ENCODE measurements at regions not wholly inside any gene's neighbourhood (a gene's known extent, or its start where the extent isn't known, plus 50 kb on each side); places are given as distances from the start of the nearest gene placed in this dataset.

GRCh38 chr14:86892152-86892956, 1100.6 kb downstream of the GALC start (continued):
- no peak for TF ChIP-seq MYC (CRISPR knock-in tag; IDR thresholded peaks at IDR 0.05; ENCODE audit: borderline replicate concordance)
- TF ChIP-seq ZNF792 (CRISPR knock-in tag; IDR thresholded peaks at IDR 0.05) = no peak
- no peak for TF ChIP-seq ZNF577 (CRISPR knock-in tag; IDR thresholded peaks at IDR 0.05; ENCODE audit: borderline replicate concordance, low read depth)
- no peak for TF ChIP-seq RERE (CRISPR knock-in tag; IDR thresholded peaks at IDR 0.05; ENCODE audit: low read depth)
- TF ChIP-seq SP1 (IDR thresholded peaks at IDR 0.05) = no peak
- TF ChIP-seq SP1 (CRISPR knock-in tag; IDR thresholded peaks at IDR 0.05) = no peak
- TF ChIP-seq SP140L (CRISPR knock-in tag; IDR thresholded peaks at IDR 0.05; ENCODE audit: borderline replicate concordance) = no peak
- TF ChIP-seq NR2C2 (CRISPR knock-in tag; IDR thresholded peaks at IDR 0.05; ENCODE audit: borderline replicate concordance) = no peak
- TF ChIP-seq ZBTB26 (CRISPR knock-in tag; IDR thresholded peaks at IDR 0.05; ENCODE audit: borderline replicate concordance) = no peak
- TF ChIP-seq ZNF569 (CRISPR knock-in tag; IDR thresholded peaks at IDR 0.05; ENCODE audit: borderline replicate concordance) = no peak
- no peak for TF ChIP-seq ZNF430 (CRISPR knock-in tag; IDR thresholded peaks at IDR 0.05)
- no peak for TF ChIP-seq ZFP82 (CRISPR knock-in tag; IDR thresholded peaks at IDR 0.05; ENCODE audit: borderline replicate concordance)
- no peak for TF ChIP-seq PHB2 (IDR thresholded peaks at IDR 0.05; ENCODE audit: partially characterized antibody)
- no peak for TF ChIP-seq CENPBD1 (CRISPR knock-in tag; IDR thresholded peaks at IDR 0.05; ENCODE audit: borderline replicate concordance, low read depth)
- no peak for TF ChIP-seq ZBTB20 (CRISPR knock-in tag; IDR thresholded peaks at IDR 0.05; ENCODE audit: borderline replicate concordance, low read depth)
- no peak for TF ChIP-seq ZBTB46 (CRISPR knock-in tag; IDR thresholded peaks at IDR 0.05; ENCODE audit: borderline replicate concordance)
- no peak for TF ChIP-seq HBP1 (CRISPR knock-in tag; IDR thresholded peaks at IDR 0.05; ENCODE audit: low read depth)
